ENCODE measurements at regions not wholly inside any gene's neighbourhood (a gene's known extent, or its start where the extent isn't known, plus 50 kb on each side); places are given as distances from the start of the nearest gene placed in this dataset.
"Not testable (repeated sequence)": the region's sequence is repeated elsewhere in the genome, so short reads cannot be mapped to it uniquely, and the experiment has no call there.

- H3K9me3 ChIP-seq (ENCODE audit: control insufficient read depth in 3 of 3, low read length in 3 of 3), result peaks cover 0 to 3% (median 2%) of the 10 kb centered on the region in 3 donors
- no peak overlapping the region for H3K27ac ChIP-seq (ENCODE audit: low read depth, low read length)
- H3K36me3 ChIP-seq (ENCODE audit: control insufficient read depth in 3 of 3, insufficient read depth in 3 of 3, low read length in 3 of 3), result no peaks in the 10 kb centered on the region
- no peak overlapping the region for H3K9ac ChIP-seq (ENCODE audit: low read depth in 1 of 3, low read length in 3 of 3)
- H3K4me3 ChIP-seq (ENCODE audit: low read length in 3 of 3), result no peak overlapping the region
- no peaks in the 10 kb centered on the region for H3K4me1 ChIP-seq (ENCODE audit: control insufficient read depth in 3 of 3, insufficient read depth in 3 of 3, low read length in 3 of 3)
- H3K27me3 ChIP-seq (ENCODE audit: control insufficient read depth in 3 of 3, insufficient read depth in 3 of 3, low read length in 3 of 3), result peaks cover 0 to 2% (median 0%) of the 10 kb centered on the region in 3 donors
These were observed 197.3 kb upstream of the SFSWAP start for GRCh38 chr12:131513606-131514005.

GRCh38 chr12:131520553-131520952, 190.3 kb upstream of the SFSWAP start:
- not testable (repeated sequence) for H3K36me3 ChIP-seq (ENCODE audit: control insufficient read depth in 3 of 3, insufficient read depth in 3 of 3, low read length in 3 of 3); H3K4me3 ChIP-seq (ENCODE audit: low read length in 3 of 3); H3K27me3 ChIP-seq (ENCODE audit: control insufficient read depth in 3 of 3, insufficient read depth in 3 of 3, low read length in 3 of 3); H3K9ac ChIP-seq (ENCODE audit: low read depth in 1 of 3, low read length in 3 of 3); H3K9me3 ChIP-seq (ENCODE audit: control insufficient read depth in 3 of 3, low read length in 3 of 3); H3K4me1 ChIP-seq (ENCODE audit: control insufficient read depth in 3 of 3, insufficient read depth in 3 of 3, low read length in 3 of 3); H3K27ac ChIP-seq (ENCODE audit: low read depth, low read length)

GRCh38 chr12:131521326-131521725, 189.6 kb upstream of the SFSWAP start:
- Histone ChIP-seq H3K36me3 (ENCODE audit: control insufficient read depth in 3 of 3, insufficient read depth in 3 of 3, low read length in 3 of 3) (no peaks in the 10 kb centered on the region), H3K4me3 (ENCODE audit: low read length in 3 of 3) (no peak overlapping the region), H3K4me1 (ENCODE audit: control insufficient read depth in 3 of 3, insufficient read depth in 3 of 3, low read length in 3 of 3) (no peaks in the 10 kb centered on the region), H3K9me3 (ENCODE audit: control insufficient read depth in 3 of 3, low read length in 3 of 3) (peaks cover 0 to 3% (median 0%) of the 10 kb centered on the region in 3 donors), H3K27me3 (ENCODE audit: control insufficient read depth in 3 of 3, insufficient read depth in 3 of 3, low read length in 3 of 3) (no peaks in the 10 kb centered on the region), H3K27ac (ENCODE audit: low read depth, low read length) (no peak overlapping the region), H3K9ac (ENCODE audit: low read depth in 1 of 3, low read length in 3 of 3) (no peak overlapping the region)

GRCh38 chr12:131525795-131526508, 184.9 kb upstream of the SFSWAP start:
- Histone ChIP-seq H3K4me3 (ENCODE audit: low read length in 3 of 3) (no peak overlapping the region), H3K4me1 (ENCODE audit: control insufficient read depth in 3 of 3, insufficient read depth in 3 of 3, low read length in 3 of 3) (no peaks in the 10 kb centered on the region), H3K27ac (ENCODE audit: low read depth, low read length) (no peak overlapping the region), H3K9me3 (ENCODE audit: control insufficient read depth in 3 of 3, low read length in 3 of 3) (no peaks in the 10 kb centered on the region), H3K27me3 (ENCODE audit: control insufficient read depth in 3 of 3, insufficient read depth in 3 of 3, low read length in 3 of 3) (peaks cover 6 to 10% (median 6%) of the 10 kb centered on the region in 3 donors), H3K36me3 (ENCODE audit: control insufficient read depth in 3 of 3, insufficient read depth in 3 of 3, low read length in 3 of 3) (no peaks in the 10 kb centered on the region), H3K9ac (ENCODE audit: low read depth in 1 of 3, low read length in 3 of 3) (no peak overlapping the region)

GRCh38 chr12:131527092-131527491, 183.8 kb upstream of the SFSWAP start:
- peaks cover 6 to 19% (median 12%) of the 10 kb centered on the region in 3 donors for H3K27me3 ChIP-seq (ENCODE audit: control insufficient read depth in 3 of 3, insufficient read depth in 3 of 3, low read length in 3 of 3)
- H3K9ac ChIP-seq (ENCODE audit: low read depth in 1 of 3, low read length in 3 of 3), result no peak overlapping the region
- H3K27ac ChIP-seq (ENCODE audit: low read depth, low read length), result no peak overlapping the region
- no peaks in the 10 kb centered on the region for H3K4me1 ChIP-seq (ENCODE audit: control insufficient read depth in 3 of 3, insufficient read depth in 3 of 3, low read length in 3 of 3)
- H3K36me3 ChIP-seq (ENCODE audit: control insufficient read depth in 3 of 3, insufficient read depth in 3 of 3, low read length in 3 of 3), result no peaks in the 10 kb centered on the region
- no peak overlapping the region for H3K4me3 ChIP-seq (ENCODE audit: low read length in 3 of 3)
- H3K9me3 ChIP-seq (ENCODE audit: control insufficient read depth in 3 of 3, low read length in 3 of 3), result no peaks in the 10 kb centered on the region

GRCh38 chr12:131527736-131528135, 183.2 kb upstream of the SFSWAP start:
- H3K4me1 ChIP-seq (ENCODE audit: control insufficient read depth in 3 of 3, insufficient read depth in 3 of 3, low read length in 3 of 3), result no peaks in the 10 kb centered on the region
- no peak overlapping the region for H3K27ac ChIP-seq (ENCODE audit: low read depth, low read length)
- H3K9ac ChIP-seq (ENCODE audit: low read depth in 1 of 3, low read length in 3 of 3), result no peak overlapping the region
- H3K27me3 ChIP-seq (ENCODE audit: control insufficient read depth in 3 of 3, insufficient read depth in 3 of 3, low read length in 3 of 3), result peaks cover 6 to 20% (median 16%) of the 10 kb centered on the region in 3 donors
- no peaks in the 10 kb centered on the region for H3K36me3 ChIP-seq (ENCODE audit: control insufficient read depth in 3 of 3, insufficient read depth in 3 of 3, low read length in 3 of 3)
- H3K4me3 ChIP-seq (ENCODE audit: low read length in 3 of 3), result no peak overlapping the region
- no peaks in the 10 kb centered on the region for H3K9me3 ChIP-seq (ENCODE audit: control insufficient read depth in 3 of 3, low read length in 3 of 3)

GRCh38 chr12:131528144-131528543, 182.7 kb upstream of the SFSWAP start:
- Histone ChIP-seq H3K9me3 (ENCODE audit: control insufficient read depth in 3 of 3, low read length in 3 of 3) (no peaks in the 10 kb centered on the region), H3K27me3 (ENCODE audit: control insufficient read depth in 3 of 3, insufficient read depth in 3 of 3, low read length in 3 of 3) (peaks cover 6 to 20% (median 16%) of the 10 kb centered on the region in 3 donors)

GRCh38 chr12:131528667-131529066, 182.2 kb upstream of the SFSWAP start:
- Histone ChIP-seq H3K4me3 (ENCODE audit: low read length in 3 of 3) (no peak overlapping the region), H3K27ac (ENCODE audit: low read depth, low read length) (no peak overlapping the region), H3K27me3 (ENCODE audit: control insufficient read depth in 3 of 3, insufficient read depth in 3 of 3, low read length in 3 of 3) (peaks cover 6 to 20% (median 16%) of the 10 kb centered on the region in 3 donors), H3K9me3 (ENCODE audit: control insufficient read depth in 3 of 3, low read length in 3 of 3) (no peaks in the 10 kb centered on the region), H3K9ac (ENCODE audit: low read depth in 1 of 3, low read length in 3 of 3) (no peak overlapping the region), H3K36me3 (ENCODE audit: control insufficient read depth in 3 of 3, insufficient read depth in 3 of 3, low read length in 3 of 3) (no peaks in the 10 kb centered on the region), H3K4me1 (ENCODE audit: control insufficient read depth in 3 of 3, insufficient read depth in 3 of 3, low read length in 3 of 3) (no peaks in the 10 kb centered on the region)

More at GRCh38 chr12:131528144-131528543, 182.7 kb upstream of the SFSWAP start:
- Histone ChIP-seq H3K9ac (ENCODE audit: low read depth in 1 of 3, low read length in 3 of 3) (no peak overlapping the region), H3K4me3 (ENCODE audit: low read length in 3 of 3) (no peak overlapping the region), H3K36me3 (ENCODE audit: control insufficient read depth in 3 of 3, insufficient read depth in 3 of 3, low read length in 3 of 3) (no peaks in the 10 kb centered on the region), H3K4me1 (ENCODE audit: control insufficient read depth in 3 of 3, insufficient read depth in 3 of 3, low read length in 3 of 3) (no peaks in the 10 kb centered on the region), H3K27ac (ENCODE audit: low read depth, low read length) (no peak overlapping the region)

- Histone ChIP-seq H3K4me3 (ENCODE audit: low read length in 3 of 3) (no peak overlapping the region), H3K27me3 (ENCODE audit: control insufficient read depth in 3 of 3, insufficient read depth in 3 of 3, low read length in 3 of 3) (peaks cover 6 to 20% (median 17%) of the 10 kb centered on the region in 3 donors), H3K9me3 (ENCODE audit: control insufficient read depth in 3 of 3, low read length in 3 of 3) (no peaks in the 10 kb centered on the region), H3K9ac (ENCODE audit: low read depth in 1 of 3, low read length in 3 of 3) (no peak overlapping the region), H3K4me1 (ENCODE audit: control insufficient read depth in 3 of 3, insufficient read depth in 3 of 3, low read length in 3 of 3) (no peaks in the 10 kb centered on the region), H3K27ac (ENCODE audit: low read depth, low read length) (no peak overlapping the region), H3K36me3 (ENCODE audit: control insufficient read depth in 3 of 3, insufficient read depth in 3 of 3, low read length in 3 of 3) (no peaks in the 10 kb centered on the region)
These were observed 181.5 kb upstream of the SFSWAP start for GRCh38 chr12:131529196-131530040.

- Histone ChIP-seq H3K9me3 (ENCODE audit: control insufficient read depth in 3 of 3, low read length in 3 of 3) (no peaks in the 10 kb centered on the region), H3K4me1 (ENCODE audit: control insufficient read depth in 3 of 3, insufficient read depth in 3 of 3, low read length in 3 of 3) (no peaks in the 10 kb centered on the region), H3K27ac (ENCODE audit: low read depth, low read length) (no peak overlapping the region), H3K9ac (ENCODE audit: low read depth in 1 of 3, low read length in 3 of 3) (no peak overlapping the region), H3K4me3 (ENCODE audit: low read length in 3 of 3) (no peak overlapping the region), H3K27me3 (ENCODE audit: control insufficient read depth in 3 of 3, insufficient read depth in 3 of 3, low read length in 3 of 3) (peaks cover 6 to 20% (median 18%) of the 10 kb centered on the region in 3 donors), H3K36me3 (ENCODE audit: control insufficient read depth in 3 of 3, insufficient read depth in 3 of 3, low read length in 3 of 3) (no peaks in the 10 kb centered on the region)
These were observed 180.9 kb upstream of the SFSWAP start for GRCh38 chr12:131530041-131530332.

Data from skeletal muscle tissue (tissue), 3 donors.